ENCODE measurements at regions not wholly inside any gene's neighbourhood (a gene's known extent, or its start where the extent isn't known, plus 50 kb on each side); places are given as distances from the start of the nearest gene placed in this dataset.

DNA sequence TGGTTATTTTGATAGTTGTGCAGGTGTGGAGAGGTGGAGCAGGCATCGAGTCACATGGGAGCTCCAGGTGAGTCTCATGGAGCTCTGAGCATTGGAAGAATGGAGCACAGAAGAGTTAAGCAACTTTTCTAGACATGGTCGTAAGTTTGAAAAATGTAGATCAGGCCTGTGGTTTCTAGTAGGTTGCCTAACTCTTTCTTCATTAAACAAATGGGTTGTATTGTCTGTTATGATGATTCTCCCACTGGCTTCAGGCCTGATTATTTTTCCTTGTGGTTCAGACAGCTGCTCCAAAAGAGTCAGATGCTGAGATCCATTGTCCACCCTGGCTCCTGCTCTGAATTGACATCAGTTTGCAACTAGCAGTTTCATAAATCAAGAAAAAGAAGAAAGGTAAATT, 80.3 kb upstream of the RPS23 start:
- Histone ChIP-seq H3K9me3 (ENCODE audit: control insufficient read depth, low read length) (no peaks in the 10 kb centered on the region), H3K9ac (no peak overlapping the region), H2AFZ (no peak overlapping the region), H3K79me2 (no peaks in the 10 kb centered on the region), H3K4me2 (ENCODE audit: low read length) (no peak overlapping the region), H3K27me3 (ENCODE audit: control insufficient read depth, insufficient read depth, low read length) (no peaks in the 10 kb centered on the region), H3K27ac (no peak overlapping the region), H3K4me3 (ENCODE audit: low read depth, low read length) (no peak overlapping the region), H3K4me1 (no peaks in the 10 kb centered on the region), H3K36me3 (ENCODE audit: control insufficient read depth, insufficient read depth, low read length) (no peaks in the 10 kb centered on the region)
- TF ChIP-seq, protein P1, sequence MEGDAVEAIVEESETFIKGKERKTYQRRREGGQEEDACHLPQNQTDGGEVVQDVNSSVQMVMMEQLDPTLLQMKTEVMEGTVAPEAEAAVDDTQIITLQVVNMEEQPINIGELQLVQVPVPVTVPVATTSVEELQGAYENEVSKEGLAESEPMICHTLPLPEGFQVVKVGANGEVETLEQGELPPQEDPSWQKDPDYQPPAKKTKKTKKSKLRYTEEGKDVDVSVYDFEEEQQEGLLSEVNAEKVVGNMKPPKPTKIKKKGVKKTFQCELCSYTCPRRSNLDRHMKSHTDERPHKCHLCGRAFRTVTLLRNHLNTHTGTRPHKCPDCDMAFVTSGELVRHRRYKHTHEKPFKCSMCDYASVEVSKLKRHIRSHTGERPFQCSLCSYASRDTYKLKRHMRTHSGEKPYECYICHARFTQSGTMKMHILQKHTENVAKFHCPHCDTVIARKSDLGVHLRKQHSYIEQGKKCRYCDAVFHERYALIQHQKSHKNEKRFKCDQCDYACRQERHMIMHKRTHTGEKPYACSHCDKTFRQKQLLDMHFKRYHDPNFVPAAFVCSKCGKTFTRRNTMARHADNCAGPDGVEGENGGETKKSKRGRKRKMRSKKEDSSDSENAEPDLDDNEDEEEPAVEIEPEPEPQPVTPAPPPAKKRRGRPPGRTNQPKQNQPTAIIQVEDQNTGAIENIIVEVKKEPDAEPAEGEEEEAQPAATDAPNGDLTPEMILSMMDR (IDR thresholded peaks at IDR 0.05), result no peak

DNA sequence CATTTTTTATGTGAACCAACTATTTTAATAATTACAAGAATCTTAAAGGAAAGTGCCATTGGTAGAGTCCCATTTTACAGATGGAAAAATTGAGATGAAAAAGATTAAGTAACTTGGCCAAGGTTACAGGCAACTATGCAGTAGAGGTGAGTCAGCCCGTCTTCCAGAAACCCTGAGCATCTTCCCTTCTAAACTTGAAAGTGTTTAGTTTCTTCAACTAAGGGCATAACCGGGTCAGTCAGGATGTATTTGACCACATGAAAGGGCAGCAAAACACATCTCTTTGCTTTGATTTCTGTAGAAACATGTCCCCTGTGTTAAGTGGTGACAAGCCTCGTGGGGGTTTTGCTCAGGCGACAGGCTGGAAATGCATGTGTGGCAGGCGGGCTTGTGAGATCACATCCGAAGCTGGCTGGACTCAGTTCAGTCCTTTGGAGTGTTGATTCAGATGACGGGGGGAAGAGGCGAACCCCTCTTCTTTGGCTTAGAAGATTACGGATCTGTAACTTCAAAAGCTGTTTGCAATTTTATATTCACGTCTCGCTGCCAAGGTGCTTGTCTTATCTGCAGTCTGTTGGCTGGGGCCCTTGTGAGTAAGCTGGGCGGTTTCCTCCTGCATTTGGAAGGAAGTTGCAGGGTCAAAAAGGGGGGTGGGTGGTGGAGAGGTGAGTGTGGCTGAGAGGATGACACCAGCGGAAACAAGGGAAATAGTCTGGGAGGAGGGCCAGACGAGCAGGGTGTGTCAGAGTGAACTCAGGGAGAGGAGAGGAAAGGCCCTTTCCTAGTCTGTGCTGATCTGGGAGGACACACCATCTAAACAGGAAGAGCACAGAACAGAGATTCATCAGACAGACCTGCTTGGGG, 78.9 kb upstream of the RPS23 start:
- no peak overlapping the region for H2AFZ ChIP-seq
- H3K9me3 ChIP-seq (ENCODE audit: control insufficient read depth, low read length), result no peaks in the 10 kb centered on the region
- no peak overlapping the region for H3K4me2 ChIP-seq (ENCODE audit: low read length)
- H3K4me1 ChIP-seq, result no peaks in the 10 kb centered on the region
- H3K27ac ChIP-seq, result peak overlapping the region; percentile 37
- TF ChIP-seq, protein P1 (IDR thresholded peaks at IDR 0.05), result no peak
- no peaks in the 10 kb centered on the region for H3K79me2 ChIP-seq
- H3K27me3 ChIP-seq (ENCODE audit: control insufficient read depth, insufficient read depth, low read length), result no peaks in the 10 kb centered on the region
- H3K4me3 ChIP-seq (ENCODE audit: low read depth, low read length), result no peak overlapping the region
- H3K36me3 ChIP-seq (ENCODE audit: control insufficient read depth, insufficient read depth, low read length), result no peaks in the 10 kb centered on the region
- no peak overlapping the region for H3K9ac ChIP-seq

DNA sequence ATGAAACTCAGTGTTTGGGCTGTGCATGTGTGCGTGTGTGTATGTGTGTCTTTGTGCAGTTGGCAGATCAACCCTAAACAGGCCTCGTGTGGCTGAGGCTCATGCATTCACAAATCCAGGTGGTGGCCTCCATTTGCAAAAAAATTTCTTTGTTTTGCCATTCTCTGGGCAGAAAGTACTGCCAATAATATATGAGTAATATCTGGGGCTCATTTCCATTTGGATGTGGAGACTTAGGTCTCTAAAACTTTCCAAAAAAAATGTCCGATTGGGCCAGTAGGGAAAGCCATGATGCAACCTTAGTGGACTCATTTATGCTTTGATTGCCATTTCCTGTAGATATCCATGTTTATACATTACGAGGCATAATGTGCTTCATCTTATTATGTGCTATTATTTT, 77.9 kb upstream of the RPS23 start:
- Histone ChIP-seq H3K36me3 (ENCODE audit: control insufficient read depth, insufficient read depth, low read length) (no peaks in the 10 kb centered on the region), H3K27me3 (ENCODE audit: control insufficient read depth, insufficient read depth, low read length) (no peaks in the 10 kb centered on the region), H3K27ac (no peak overlapping the region), H3K79me2 (no peaks in the 10 kb centered on the region), H3K9ac (no peak overlapping the region), H3K4me2 (ENCODE audit: low read length) (no peak overlapping the region), H2AFZ (no peak overlapping the region), H3K4me3 (ENCODE audit: low read depth, low read length) (no peak overlapping the region), H3K4me1 (no peaks in the 10 kb centered on the region), H3K9me3 (ENCODE audit: control insufficient read depth, low read length) (no peaks in the 10 kb centered on the region)
- TF ChIP-seq, protein P1 (IDR thresholded peaks at IDR 0.05), result no peak

DNA sequence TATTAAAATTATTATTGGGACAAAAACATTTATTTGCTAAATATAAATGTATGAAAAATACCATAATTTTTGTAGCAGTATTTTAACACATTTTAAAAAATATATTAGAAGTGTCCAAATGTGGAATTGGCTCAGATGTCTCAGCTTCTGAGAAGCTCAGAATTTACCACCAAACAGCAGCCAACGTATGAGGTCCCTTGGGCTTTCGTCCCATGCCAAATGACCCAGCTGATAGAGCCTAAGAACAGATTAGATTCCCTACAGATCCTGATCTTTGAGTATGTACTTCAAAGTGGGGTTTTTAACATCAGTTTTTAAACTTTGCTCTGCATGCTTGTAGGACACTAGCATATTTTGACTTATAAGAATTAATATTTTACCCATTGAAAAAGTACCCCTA, 77.3 kb upstream of the RPS23 start:
- Histone ChIP-seq H3K9ac (no peak overlapping the region), H3K9me3 (ENCODE audit: control insufficient read depth, low read length) (no peaks in the 10 kb centered on the region), H3K4me3 (ENCODE audit: low read depth, low read length) (no peak overlapping the region), H3K27ac (no peak overlapping the region), H3K27me3 (ENCODE audit: control insufficient read depth, insufficient read depth, low read length) (no peaks in the 10 kb centered on the region), H3K79me2 (no peaks in the 10 kb centered on the region), H2AFZ (no peak overlapping the region), H3K36me3 (ENCODE audit: control insufficient read depth, insufficient read depth, low read length) (no peaks in the 10 kb centered on the region), H3K4me2 (ENCODE audit: low read length) (no peak overlapping the region), H3K4me1 (no peaks in the 10 kb centered on the region)
- TF ChIP-seq, protein P1 (IDR thresholded peaks at IDR 0.05), result no peak

DNA sequence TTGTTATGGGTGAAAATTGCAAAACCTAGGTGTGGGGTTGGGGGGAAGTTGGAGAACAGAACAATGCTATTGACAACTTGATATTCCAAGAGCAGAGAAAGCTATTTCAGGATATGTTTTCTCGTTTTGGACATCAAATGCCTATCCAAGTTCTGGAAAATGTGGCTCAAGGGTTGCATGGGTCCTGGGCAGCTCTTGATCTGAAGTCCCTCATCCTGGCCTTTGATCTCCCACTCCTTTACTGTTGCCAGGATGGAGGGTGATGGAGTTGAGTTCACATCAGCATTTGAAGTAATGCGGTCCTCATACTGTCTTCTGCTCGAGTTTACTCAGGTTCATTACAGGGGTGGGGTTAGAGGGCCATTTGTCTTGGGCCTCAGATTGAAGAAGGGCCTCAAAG, 76.9 kb upstream of the RPS23 start:
- no peaks in the 10 kb centered on the region for H3K27me3 ChIP-seq (ENCODE audit: control insufficient read depth, insufficient read depth, low read length)
- no peak overlapping the region for H2AFZ ChIP-seq
- no peak overlapping the region for H3K9ac ChIP-seq
- no peak overlapping the region for H3K27ac ChIP-seq
- H3K4me2 ChIP-seq (ENCODE audit: low read length), result no peak overlapping the region
- no peaks in the 10 kb centered on the region for H3K36me3 ChIP-seq (ENCODE audit: control insufficient read depth, insufficient read depth, low read length)
- H3K79me2 ChIP-seq, result no peaks in the 10 kb centered on the region
- H3K4me3 ChIP-seq (ENCODE audit: low read depth, low read length), result no peak overlapping the region
- H3K4me1 ChIP-seq, result no peaks in the 10 kb centered on the region
- no peaks in the 10 kb centered on the region for H3K9me3 ChIP-seq (ENCODE audit: control insufficient read depth, low read length)
- TF ChIP-seq, protein P1 (IDR thresholded peaks at IDR 0.05), result no peak

Measured in parathyroid adenoma (tissue), 2 donors.